HepG2 (cell line): ENCODE measurements at regions not wholly inside any gene's neighbourhood (a gene's known extent, or its start where the extent isn't known, plus 50 kb on each side); places are given as distances from the start of the nearest gene placed in this dataset.

Source experiments
- ATF7 ChIP-seq, 2 experiments: fragments of 450-650 bp in 1 of 2; sonication (generic) in 1 of 2; formaldehyde crosslinking in 1 of 2; IDR thresholded peaks; 2 replicates each; pipeline versions ENCODE4 v1.4.0 to v1.6.1; 2016 to 2020; ENCODE audit warnings: antibody characterized with exemption in 1 of 2, mild to moderate bottlenecking in 1 of 2, missing genetic modification reagents in 1 of 2
- IRX3 ChIP-seq: sonication (generic); formaldehyde crosslinking; IDR thresholded peaks from 2 replicates; pipeline ENCODE4 v1.8.1; 2023; ENCODE audit warnings: mild to moderate bottlenecking, low read depth, missing genetic modification reagents, borderline replicate concordance
- NCOA2 ChIP-seq: sonication (generic); formaldehyde crosslinking; IDR thresholded peaks from 2 replicates; pipeline ENCODE4 v1.8.0; 2022; ENCODE audit warnings: inconsistent platforms
- RAD21 ChIP-seq: fragments of 450-650 bp; formaldehyde crosslinking; IDR thresholded peaks from 2 replicates; pipeline ENCODE4 v1.5.0; 2020; ENCODE audit warnings: mild to moderate bottlenecking
- SOX13 ChIP-seq, 3 experiments: fragments of 450-650 bp in 1 of 3; sonication (generic) in 1 of 3; formaldehyde crosslinking in 1 of 3; IDR thresholded peaks in 2 of 3; conservative IDR thresholded peaks in 1 of 3; 2 replicates each; pipeline versions ENCODE4 v1.5.0 to v1.6.1; 2016 to 2020; ENCODE audit warnings: antibody characterized with exemption in 1 of 3, mild to moderate bottlenecking in 1 of 3, missing compliant biosample characterization in 1 of 3, missing genetic modification reagents in 1 of 3, moderate library complexity in 1 of 3
- TSC22D2 ChIP-seq: sonication (generic); formaldehyde crosslinking; IDR thresholded peaks from 2 replicates; pipeline ENCODE4 v1.5.1; 2020; ENCODE audit warnings: missing genetic modification reagents, mild to moderate bottlenecking, borderline replicate concordance
- ZNF335 ChIP-seq: sonication (generic); formaldehyde crosslinking; IDR thresholded peaks from 2 replicates; pipeline ENCODE4 v1.4.0; 2020; ENCODE audit warnings: missing genetic modification reagents
- ZNF672 ChIP-seq: sonication (generic); formaldehyde crosslinking; IDR thresholded peaks from 2 replicates; pipeline ENCODE4 v1.8.1; 2022; ENCODE audit warnings: missing genetic modification reagents
- TF ChIP-seq, protein P1 (sequence below): sonication (generic); formaldehyde crosslinking; IDR thresholded peaks from 2 replicates; pipeline ENCODE4 v1.5.0; 2020; ENCODE audit warnings: mild to moderate bottlenecking, missing genetic modification reagents
- TF ChIP-seq, protein P2 (sequence below): sonication (generic); formaldehyde crosslinking; IDR thresholded peaks from 2 replicates; pipeline ENCODE4 v1.4.0; 2020; ENCODE audit warnings: mild to moderate bottlenecking, low read depth, missing genetic modification reagents
- TF ChIP-seq, protein P3 (sequence below): sonication (generic); formaldehyde crosslinking; IDR thresholded peaks from 2 replicates; pipeline ENCODE4 v1.5.0; 2020; ENCODE audit warnings: mild to moderate bottlenecking, missing genetic modification reagents
- TF ChIP-seq, protein P4 (sequence below): sonication (generic); formaldehyde crosslinking; IDR thresholded peaks from 2 replicates; pipeline ENCODE4 v1.4.0; 2020; ENCODE audit warnings: mild to moderate bottlenecking, missing genetic modification reagents
- TF ChIP-seq, protein P5 (sequence below): sonication (generic); formaldehyde crosslinking; conservative IDR thresholded peaks from 2 replicates; pipeline ENCODE4 v1.8.0; 2022; ENCODE audit warnings: mild to moderate bottlenecking, moderate library complexity, missing genetic modification reagents
- TF ChIP-seq, protein P6 (sequence below): sonication (generic); formaldehyde crosslinking; IDR thresholded peaks from 2 replicates; pipeline ENCODE4 v1.5.0; 2020; ENCODE audit warnings: missing genetic modification reagents

DNA sequence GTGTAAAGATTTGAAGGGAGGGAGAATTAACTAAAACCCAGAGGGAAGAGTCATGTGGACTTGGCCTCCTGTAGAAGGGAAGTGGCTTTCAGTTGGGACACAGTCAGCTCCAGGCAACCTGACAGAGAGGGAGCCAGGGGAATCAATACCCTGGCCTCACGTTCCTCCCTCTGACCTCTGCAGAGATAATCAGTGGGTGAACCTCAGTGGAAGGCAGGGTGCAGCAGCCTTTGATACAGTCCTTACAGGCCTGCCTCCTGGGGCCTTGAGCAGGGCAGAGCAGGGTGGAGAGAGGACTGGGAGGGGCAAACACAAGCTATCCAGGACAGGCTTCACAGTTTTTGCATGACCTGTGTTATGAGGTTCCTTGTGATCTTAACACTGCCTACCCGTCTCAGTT lies 61.9 kb upstream of the GPBP1 start (continued):
- TF ChIP-seq, protein P1, sequence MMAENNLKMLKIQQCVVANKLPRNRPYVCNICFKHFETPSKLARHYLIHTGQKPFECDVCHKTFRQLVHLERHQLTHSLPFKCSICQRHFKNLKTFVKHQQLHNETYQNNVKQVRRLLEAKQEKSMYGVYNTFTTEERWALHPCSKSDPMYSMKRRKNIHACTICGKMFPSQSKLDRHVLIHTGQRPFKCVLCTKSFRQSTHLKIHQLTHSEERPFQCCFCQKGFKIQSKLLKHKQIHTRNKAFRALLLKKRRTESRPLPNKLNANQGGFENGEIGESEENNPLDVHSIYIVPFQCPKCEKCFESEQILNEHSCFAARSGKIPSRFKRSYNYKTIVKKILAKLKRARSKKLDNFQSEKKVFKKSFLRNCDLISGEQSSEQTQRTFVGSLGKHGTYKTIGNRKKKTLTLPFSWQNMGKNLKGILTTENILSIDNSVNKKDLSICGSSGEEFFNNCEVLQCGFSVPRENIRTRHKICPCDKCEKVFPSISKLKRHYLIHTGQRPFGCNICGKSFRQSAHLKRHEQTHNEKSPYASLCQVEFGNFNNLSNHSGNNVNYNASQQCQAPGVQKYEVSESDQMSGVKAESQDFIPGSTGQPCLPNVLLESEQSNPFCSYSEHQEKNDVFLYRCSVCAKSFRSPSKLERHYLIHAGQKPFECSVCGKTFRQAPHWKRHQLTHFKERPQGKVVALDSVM (CRISPR knock-in tag) = peak; percentile 80
- peak; percentile 54; the same call in 1 of the 2 replicates for TF ChIP-seq SOX13 (IDR thresholded peaks at IDR 0.05)
- peak in 1 of 2 experiments; percentile 80; a peak in 2 of 4 replicates for TF ChIP-seq SOX13 (CRISPR knock-in tag; conservative IDR thresholded peaks at IDR 0.05 in 1 of 2, IDR thresholded peaks at IDR 0.05 in 1 of 2)
- TF ChIP-seq, protein P2, sequence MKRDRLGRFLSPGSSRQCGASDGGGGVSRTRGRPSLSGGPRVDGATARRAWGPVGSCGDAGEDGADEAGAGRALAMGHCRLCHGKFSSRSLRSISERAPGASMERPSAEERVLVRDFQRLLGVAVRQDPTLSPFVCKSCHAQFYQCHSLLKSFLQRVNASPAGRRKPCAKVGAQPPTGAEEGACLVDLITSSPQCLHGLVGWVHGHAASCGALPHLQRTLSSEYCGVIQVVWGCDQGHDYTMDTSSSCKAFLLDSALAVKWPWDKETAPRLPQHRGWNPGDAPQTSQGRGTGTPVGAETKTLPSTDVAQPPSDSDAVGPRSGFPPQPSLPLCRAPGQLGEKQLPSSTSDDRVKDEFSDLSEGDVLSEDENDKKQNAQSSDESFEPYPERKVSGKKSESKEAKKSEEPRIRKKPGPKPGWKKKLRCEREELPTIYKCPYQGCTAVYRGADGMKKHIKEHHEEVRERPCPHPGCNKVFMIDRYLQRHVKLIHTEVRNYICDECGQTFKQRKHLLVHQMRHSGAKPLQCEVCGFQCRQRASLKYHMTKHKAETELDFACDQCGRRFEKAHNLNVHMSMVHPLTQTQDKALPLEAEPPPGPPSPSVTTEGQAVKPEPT (CRISPR knock-in tag) = no peak
- TF ChIP-seq NCOA2 (CRISPR knock-in tag) = peak; percentile 54
- TF ChIP-seq, protein P3, sequence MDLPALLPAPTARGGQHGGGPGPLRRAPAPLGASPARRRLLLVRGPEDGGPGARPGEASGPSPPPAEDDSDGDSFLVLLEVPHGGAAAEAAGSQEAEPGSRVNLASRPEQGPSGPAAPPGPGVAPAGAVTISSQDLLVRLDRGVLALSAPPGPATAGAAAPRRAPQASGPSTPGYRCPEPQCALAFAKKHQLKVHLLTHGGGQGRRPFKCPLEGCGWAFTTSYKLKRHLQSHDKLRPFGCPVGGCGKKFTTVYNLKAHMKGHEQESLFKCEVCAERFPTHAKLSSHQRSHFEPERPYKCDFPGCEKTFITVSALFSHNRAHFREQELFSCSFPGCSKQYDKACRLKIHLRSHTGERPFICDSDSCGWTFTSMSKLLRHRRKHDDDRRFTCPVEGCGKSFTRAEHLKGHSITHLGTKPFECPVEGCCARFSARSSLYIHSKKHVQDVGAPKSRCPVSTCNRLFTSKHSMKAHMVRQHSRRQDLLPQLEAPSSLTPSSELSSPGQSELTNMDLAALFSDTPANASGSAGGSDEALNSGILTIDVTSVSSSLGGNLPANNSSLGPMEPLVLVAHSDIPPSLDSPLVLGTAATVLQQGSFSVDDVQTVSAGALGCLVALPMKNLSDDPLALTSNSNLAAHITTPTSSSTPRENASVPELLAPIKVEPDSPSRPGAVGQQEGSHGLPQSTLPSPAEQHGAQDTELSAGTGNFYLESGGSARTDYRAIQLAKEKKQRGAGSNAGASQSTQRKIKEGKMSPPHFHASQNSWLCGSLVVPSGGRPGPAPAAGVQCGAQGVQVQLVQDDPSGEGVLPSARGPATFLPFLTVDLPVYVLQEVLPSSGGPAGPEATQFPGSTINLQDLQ (CRISPR knock-in tag) = no peak
- TF ChIP-seq ZNF335 (CRISPR knock-in tag) = no peak
- TF ChIP-seq ATF7 (IDR thresholded peaks at IDR 0.05) = no peak
- no peak for TF ChIP-seq ATF7 (CRISPR knock-in tag; IDR thresholded peaks at IDR 0.05)
- no peak for TF ChIP-seq TSC22D2 (CRISPR knock-in tag)
- TF ChIP-seq ZNF672 (CRISPR knock-in tag) = no peak
- peak; percentile 55 for TF ChIP-seq RAD21 (CRISPR knock-in tag)
- TF ChIP-seq, protein P4, sequence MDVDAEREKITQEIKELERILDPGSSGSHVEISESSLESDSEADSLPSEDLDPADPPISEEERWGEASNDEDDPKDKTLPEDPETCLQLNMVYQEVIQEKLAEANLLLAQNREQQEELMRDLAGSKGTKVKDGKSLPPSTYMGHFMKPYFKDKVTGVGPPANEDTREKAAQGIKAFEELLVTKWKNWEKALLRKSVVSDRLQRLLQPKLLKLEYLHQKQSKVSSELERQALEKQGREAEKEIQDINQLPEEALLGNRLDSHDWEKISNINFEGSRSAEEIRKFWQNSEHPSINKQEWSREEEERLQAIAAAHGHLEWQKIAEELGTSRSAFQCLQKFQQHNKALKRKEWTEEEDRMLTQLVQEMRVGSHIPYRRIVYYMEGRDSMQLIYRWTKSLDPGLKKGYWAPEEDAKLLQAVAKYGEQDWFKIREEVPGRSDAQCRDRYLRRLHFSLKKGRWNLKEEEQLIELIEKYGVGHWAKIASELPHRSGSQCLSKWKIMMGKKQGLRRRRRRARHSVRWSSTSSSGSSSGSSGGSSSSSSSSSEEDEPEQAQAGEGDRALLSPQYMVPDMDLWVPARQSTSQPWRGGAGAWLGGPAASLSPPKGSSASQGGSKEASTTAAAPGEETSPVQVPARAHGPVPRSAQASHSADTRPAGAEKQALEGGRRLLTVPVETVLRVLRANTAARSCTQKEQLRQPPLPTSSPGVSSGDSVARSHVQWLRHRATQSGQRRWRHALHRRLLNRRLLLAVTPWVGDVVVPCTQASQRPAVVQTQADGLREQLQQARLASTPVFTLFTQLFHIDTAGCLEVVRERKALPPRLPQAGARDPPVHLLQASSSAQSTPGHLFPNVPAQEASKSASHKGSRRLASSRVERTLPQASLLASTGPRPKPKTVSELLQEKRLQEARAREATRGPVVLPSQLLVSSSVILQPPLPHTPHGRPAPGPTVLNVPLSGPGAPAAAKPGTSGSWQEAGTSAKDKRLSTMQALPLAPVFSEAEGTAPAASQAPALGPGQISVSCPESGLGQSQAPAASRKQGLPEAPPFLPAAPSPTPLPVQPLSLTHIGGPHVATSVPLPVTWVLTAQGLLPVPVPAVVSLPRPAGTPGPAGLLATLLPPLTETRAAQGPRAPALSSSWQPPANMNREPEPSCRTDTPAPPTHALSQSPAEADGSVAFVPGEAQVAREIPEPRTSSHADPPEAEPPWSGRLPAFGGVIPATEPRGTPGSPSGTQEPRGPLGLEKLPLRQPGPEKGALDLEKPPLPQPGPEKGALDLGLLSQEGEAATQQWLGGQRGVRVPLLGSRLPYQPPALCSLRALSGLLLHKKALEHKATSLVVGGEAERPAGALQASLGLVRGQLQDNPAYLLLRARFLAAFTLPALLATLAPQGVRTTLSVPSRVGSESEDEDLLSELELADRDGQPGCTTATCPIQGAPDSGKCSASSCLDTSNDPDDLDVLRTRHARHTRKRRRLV (CRISPR knock-in tag) = no peak
- TF ChIP-seq IRX3 (CRISPR knock-in tag) = no peak
- TF ChIP-seq, protein P5, sequence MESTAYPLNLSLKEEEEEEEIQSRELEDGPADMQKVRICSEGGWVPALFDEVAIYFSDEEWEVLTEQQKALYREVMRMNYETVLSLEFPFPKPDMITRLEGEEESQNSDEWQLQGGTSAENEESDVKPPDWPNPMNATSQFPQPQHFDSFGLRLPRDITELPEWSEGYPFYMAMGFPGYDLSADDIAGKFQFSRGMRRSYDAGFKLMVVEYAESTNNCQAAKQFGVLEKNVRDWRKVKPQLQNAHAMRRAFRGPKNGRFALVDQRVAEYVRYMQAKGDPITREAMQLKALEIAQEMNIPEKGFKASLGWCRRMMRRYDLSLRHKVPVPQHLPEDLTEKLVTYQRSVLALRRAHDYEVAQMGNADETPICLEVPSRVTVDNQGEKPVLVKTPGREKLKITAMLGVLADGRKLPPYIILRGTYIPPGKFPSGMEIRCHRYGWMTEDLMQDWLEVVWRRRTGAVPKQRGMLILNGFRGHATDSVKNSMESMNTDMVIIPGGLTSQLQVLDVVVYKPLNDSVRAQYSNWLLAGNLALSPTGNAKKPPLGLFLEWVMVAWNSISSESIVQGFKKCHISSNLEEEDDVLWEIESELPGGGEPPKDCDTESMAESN = no peak
- TF ChIP-seq, protein P6, sequence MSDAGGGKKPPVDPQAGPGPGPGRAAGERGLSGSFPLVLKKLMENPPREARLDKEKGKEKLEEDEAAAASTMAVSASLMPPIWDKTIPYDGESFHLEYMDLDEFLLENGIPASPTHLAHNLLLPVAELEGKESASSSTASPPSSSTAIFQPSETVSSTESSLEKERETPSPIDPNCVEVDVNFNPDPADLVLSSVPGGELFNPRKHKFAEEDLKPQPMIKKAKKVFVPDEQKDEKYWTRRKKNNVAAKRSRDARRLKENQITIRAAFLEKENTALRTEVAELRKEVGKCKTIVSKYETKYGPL (CRISPR knock-in tag) = no peak
